OCI-LY7 (cell line): ENCODE measurements at regions not wholly inside any gene's neighbourhood (a gene's known extent, or its start where the extent isn't known, plus 50 kb on each side); places are given as distances from the start of the nearest gene placed in this dataset.

Source experiments
- BruUV-seq: library from RNA; stranded (reverse); fragments of 400-500 nt; replicated peaks from 2 replicates; lab custom pipeline; 2021; lab: Mats Ljungman, UMichigan
- CTCF ChIA-PET: fragments of 300-600 bp; sonication (Branson Sonifier 250); formaldehyde crosslinking; loops from one replicate; lab custom pipeline; 2022; ENCODE audit warnings: antibody characterized with exemption; ENCODE audit not compliant: unreplicated experiment; lab: Charles Lee
- POLR2A ChIA-PET: fragments of 300-600 bp; sonication (Branson Sonifier 250); formaldehyde crosslinking; loops from one replicate; lab custom pipeline; 2022; ENCODE audit warnings: antibody characterized with exemption; lab: Charles Lee
- DNase-seq: peaks from one replicate; pipeline ENCODE4 v3.0.0-alpha.2; 2015; ENCODE audit warnings: low spot score
- H2AFZ ChIP-seq: fragments of 200-600 bp; sonication (generic), shearing (Covaris generic); 2 replicates; pipeline ENCODE4 v1.6.1; 2014; ENCODE audit warnings: mild to moderate bottlenecking, antibody characterized with exemption, low read length, moderate library complexity
- H3K27ac ChIP-seq: fragments of 200-600 bp; sonication (generic); 2 replicates; pipeline ENCODE4 v1.5.1; 2014; ENCODE audit warnings: mixed run types, low read depth, mild to moderate bottlenecking, moderate library complexity, low read length, inconsistent platforms; ENCODE audit not compliant: poor library complexity, severe bottlenecking
- H3K36me3 ChIP-seq: fragments of 200-600 bp; sonication (generic); 2 replicates; pipeline ENCODE4 v1.6.1; 2014; ENCODE audit warnings: mild to moderate bottlenecking, antibody characterized with exemption, low read length, moderate library complexity, mixed read lengths; ENCODE audit not compliant: insufficient read depth
- H3K4me1 ChIP-seq: fragments of 200-600 bp; sonication (generic); 2 replicates; pipeline ENCODE4 v1.5.1; 2014; ENCODE audit warnings: mild to moderate bottlenecking, low read length; ENCODE audit not compliant: insufficient read depth, poor library complexity, severe bottlenecking
- H3K4me2 ChIP-seq: fragments of 200-600 bp; sonication (generic); 2 replicates; pipeline ENCODE4 v1.6.1; 2014; ENCODE audit warnings: mild to moderate bottlenecking, low read length
- H3K4me3 ChIP-seq: fragments of 200-600 bp; sonication (generic); 2 replicates; pipeline ENCODE4 v1.5.1; 2014; ENCODE audit warnings: mild to moderate bottlenecking, low read depth, low read length; ENCODE audit not compliant: poor library complexity, severe bottlenecking
- H3K79me2 ChIP-seq: fragments of 200-600 bp; sonication (generic); 2 replicates; pipeline ENCODE4 v1.6.1; 2016; ENCODE audit warnings: low read depth, mild to moderate bottlenecking, low read length, moderate library complexity, mixed read lengths; ENCODE audit not compliant: insufficient read depth
- H3K9me2 ChIP-seq: fragments of 200-600 bp; sonication (generic); 2 replicates; pipeline ENCODE4 v1.6.1; 2016; ENCODE audit warnings: mild to moderate bottlenecking, low read length, mixed read lengths; ENCODE audit not compliant: insufficient read depth
- H3K9me3 ChIP-seq: fragments of 200-600 bp; sonication (generic); 2 replicates; pipeline ENCODE4 v1.6.1; 2014; ENCODE audit warnings: mild to moderate bottlenecking, mixed run types, low read length, mixed read lengths
- H4K20me1 ChIP-seq: fragments of 200-600 bp; sonication (generic); 2 replicates; pipeline ENCODE4 v1.6.1; 2014; ENCODE audit warnings: mild to moderate bottlenecking, antibody characterized with exemption, low read length, moderate library complexity, mixed read lengths; ENCODE audit not compliant: insufficient read depth
- CTCF ChIP-seq: fragments of 200-600 bp; sonication (generic); conservative IDR thresholded peaks from 2 replicates; pipeline ENCODE4 v1.5.1; 2014; ENCODE audit warnings: mild to moderate bottlenecking, antibody characterized with exemption, low read length, moderate library complexity, mixed read lengths
- EZH2phosphoT487 ChIP-seq: fragments of 200-600 bp; sonication (generic); IDR thresholded peaks from 2 replicates; pipeline ENCODE4 v1.6.1; 2018; ENCODE audit warnings: low read depth, borderline replicate concordance, mild to moderate bottlenecking, mixed run types, antibody characterized with exemption, low read length, moderate library complexity, mixed read lengths
- intact Hi-C: fragments of 100-400 bp; cut with micrococcal nuclease; formaldehyde crosslinking; loops from one replicate; pipeline ENCODE4 v1.10.0; 2022; ENCODE audit not compliant: unreplicated experiment

- H3K4me2 ChIP-seq: no peak overlapping the region
- H2AFZ ChIP-seq: no peak overlapping the region
- H3K27ac ChIP-seq: no peak overlapping the region
- H3K36me3 ChIP-seq: no peaks in the 10 kb centered on the region
- intact Hi-C loops: no loop called here
- no peak for DNase-seq
- no peaks in the 10 kb centered on the region for H3K79me2 ChIP-seq
- BruUV-seq: no TSS peak
- H3K4me3 ChIP-seq: no peak overlapping the region
- H3K9me3 ChIP-seq: no peaks in the 10 kb centered on the region
- H4K20me1 ChIP-seq: no peaks in the 10 kb centered on the region
- TF ChIP-seq CTCF (no peak), EZH2phosphoT487 (no peak)
- H3K9me2 ChIP-seq: no peaks in the 10 kb centered on the region
- peaks cover 23% of the 10 kb centered on the region for H3K4me1 ChIP-seq
- CTCF ChIA-PET: no interaction called here
- POLR2A ChIA-PET: interaction anchor here (0.6 to 0.8 kb wide), 2 partner anchors 30 to 115 kb away, joined by 3 read pairs; no protein-coding TSS in a partner anchor
These were observed 222.5 kb downstream of the SHQ1 start for GRCh38 chr3:72625602-72626337.

- no peak for DNase-seq
- Histone ChIP-seq H3K79me2 (no peaks in the 10 kb centered on the region), H2AFZ (no peak overlapping the region), H3K9me3 (no peaks in the 10 kb centered on the region), H4K20me1 (no peaks in the 10 kb centered on the region), H3K27ac (no peak overlapping the region), H3K4me2 (no peak overlapping the region), H3K4me1 (peaks cover 23% of the 10 kb centered on the region), H3K9me2 (no peaks in the 10 kb centered on the region), H3K4me3 (no peak overlapping the region), H3K36me3 (no peaks in the 10 kb centered on the region)
- no peak for TF ChIP-seq EZH2phosphoT487
- TF ChIP-seq CTCF: no peak
- no TSS peak for BruUV-seq
- ChIA-PET CTCF (no interaction called here), POLR2A (no interaction called here)
- intact Hi-C loops: no loop called here
These were observed 223.6 kb downstream of the SHQ1 start for GRCh38 chr3:72624656-72625055.

GRCh38 chr3:72618739-72619138, 229.5 kb downstream of the SHQ1 start:
- no peak for DNase-seq
- Histone ChIP-seq H4K20me1 (no peaks in the 10 kb centered on the region), H3K79me2 (no peaks in the 10 kb centered on the region), H3K36me3 (no peaks in the 10 kb centered on the region), H2AFZ (no peak overlapping the region), H3K9me2 (no peaks in the 10 kb centered on the region), H3K4me3 (no peak overlapping the region), H3K9me3 (no peaks in the 10 kb centered on the region), H3K4me1 (no peaks in the 10 kb centered on the region), H3K27ac (no peak overlapping the region), H3K4me2 (no peak overlapping the region)
- POLR2A ChIA-PET: interaction anchor here (0.6 to 1.5 kb wide), 2 partner anchors 9 to 84 kb away, joined by 3 read pairs; no protein-coding TSS in a partner anchor
- CTCF ChIA-PET: no interaction called here
- no TSS peak for BruUV-seq
- intact Hi-C loops: no loop called here
- no peak for TF ChIP-seq CTCF
- TF ChIP-seq EZH2phosphoT487: no peak
